ENCODE measurements at regions not wholly inside any gene's neighbourhood (a gene's known extent, or its start where the extent isn't known, plus 50 kb on each side); places are given as distances from the start of the nearest gene placed in this dataset.

- H3K4me3 ChIP-seq (ENCODE audit: low read length, poor library complexity, severe bottlenecking), result no peak overlapping the region
- H3K9me3 ChIP-seq (ENCODE audit: insufficient read depth, low read depth, low read length), result no peaks in the 10 kb centered on the region
- H3K9me2 ChIP-seq (replicated peaks; ENCODE audit: low read depth, low read length), result no peaks in the 10 kb centered on the region
- H3K27me3 ChIP-seq (ENCODE audit: insufficient read depth, low read length, poor library complexity, severe bottlenecking), result no peaks in the 10 kb centered on the region
- H3K4me1 ChIP-seq (ENCODE audit: insufficient read depth, low read length, poor library complexity, severe bottlenecking), result no peaks in the 10 kb centered on the region
- H3F3A ChIP-seq (ENCODE audit: low read depth), result no peaks in the 10 kb centered on the region
- no peak overlapping the region for H2AFZ ChIP-seq (ENCODE audit: low read length)
- TF ChIP-seq EZH2phosphoT487 (IDR thresholded peaks at IDR 0.05; ENCODE audit: borderline replicate concordance) (no peak), CTCF (conservative IDR thresholded peaks at IDR 0.05; ENCODE audit: low read length) (no peak)
- H4K20me1 ChIP-seq (ENCODE audit: insufficient read depth, low read length, poor library complexity, severe bottlenecking), result no peaks in the 10 kb centered on the region
- no peaks in the 10 kb centered on the region for H3K36me3 ChIP-seq (ENCODE audit: insufficient read depth, low read length)
- no peak overlapping the region for H3K9ac ChIP-seq (ENCODE audit: low read depth, low read length, poor library complexity, severe bottlenecking)
- H3K79me2 ChIP-seq (ENCODE audit: insufficient read depth, low read length), result no peaks in the 10 kb centered on the region
- H3K4me2 ChIP-seq (ENCODE audit: low read depth, low read length, poor library complexity, severe bottlenecking), result no peak overlapping the region
Observed at GRCh38 chr16:51884773-51885172, 662.2 kb downstream of the TOX3 start.

GRCh38 chr16:51881731-51882130 is 665.2 kb downstream of the TOX3 start:
- TF ChIP-seq EZH2phosphoT487 (IDR thresholded peaks at IDR 0.05; ENCODE audit: borderline replicate concordance) (no peak), CTCF (conservative IDR thresholded peaks at IDR 0.05; ENCODE audit: low read length) (no peak)
- H3K36me3 ChIP-seq (ENCODE audit: insufficient read depth, low read length), result no peaks in the 10 kb centered on the region
- no peaks in the 10 kb centered on the region for H4K20me1 ChIP-seq (ENCODE audit: insufficient read depth, low read length, poor library complexity, severe bottlenecking)
- no peak overlapping the region for H3K9ac ChIP-seq (ENCODE audit: low read depth, low read length, poor library complexity, severe bottlenecking)
- no peak overlapping the region for H3K4me3 ChIP-seq (ENCODE audit: low read length, poor library complexity, severe bottlenecking)
- H3K79me2 ChIP-seq (ENCODE audit: insufficient read depth, low read length), result no peaks in the 10 kb centered on the region
- H3K9me3 ChIP-seq (ENCODE audit: insufficient read depth, low read depth, low read length), result no peaks in the 10 kb centered on the region
- H3K27me3 ChIP-seq (ENCODE audit: insufficient read depth, low read length, poor library complexity, severe bottlenecking), result no peaks in the 10 kb centered on the region
- no peaks in the 10 kb centered on the region for H3K4me1 ChIP-seq (ENCODE audit: insufficient read depth, low read length, poor library complexity, severe bottlenecking)
- H3K9me2 ChIP-seq (replicated peaks; ENCODE audit: low read depth, low read length), result no peaks in the 10 kb centered on the region
- H2AFZ ChIP-seq (ENCODE audit: low read length), result no peak overlapping the region
- no peak overlapping the region for H3K4me2 ChIP-seq (ENCODE audit: low read depth, low read length, poor library complexity, severe bottlenecking)
- no peaks in the 10 kb centered on the region for H3F3A ChIP-seq (ENCODE audit: low read depth)

- Histone ChIP-seq H3K4me3 (ENCODE audit: low read length, poor library complexity, severe bottlenecking) (no peak overlapping the region), H3K4me1 (ENCODE audit: insufficient read depth, low read length, poor library complexity, severe bottlenecking) (no peaks in the 10 kb centered on the region)
- TF ChIP-seq EZH2phosphoT487 (IDR thresholded peaks at IDR 0.05; ENCODE audit: borderline replicate concordance) (no peak), CTCF (conservative IDR thresholded peaks at IDR 0.05; ENCODE audit: low read length) (no peak)
Observed at GRCh38 chr16:51880776-51881175, 666.2 kb downstream of the TOX3 start.

More at GRCh38 chr16:51880776-51881175, 666.2 kb downstream of the TOX3 start:
- H3K9me2 ChIP-seq (replicated peaks; ENCODE audit: low read depth, low read length), result no peaks in the 10 kb centered on the region
- H3K9me3 ChIP-seq (ENCODE audit: insufficient read depth, low read depth, low read length), result no peaks in the 10 kb centered on the region
- H2AFZ ChIP-seq (ENCODE audit: low read length), result no peak overlapping the region
- H3K9ac ChIP-seq (ENCODE audit: low read depth, low read length, poor library complexity, severe bottlenecking), result no peak overlapping the region
- H3K79me2 ChIP-seq (ENCODE audit: insufficient read depth, low read length), result no peaks in the 10 kb centered on the region
- no peak overlapping the region for H3K4me2 ChIP-seq (ENCODE audit: low read depth, low read length, poor library complexity, severe bottlenecking)
- no peaks in the 10 kb centered on the region for H4K20me1 ChIP-seq (ENCODE audit: insufficient read depth, low read length, poor library complexity, severe bottlenecking)
- H3K36me3 ChIP-seq (ENCODE audit: insufficient read depth, low read length), result no peaks in the 10 kb centered on the region
- no peaks in the 10 kb centered on the region for H3K27me3 ChIP-seq (ENCODE audit: insufficient read depth, low read length, poor library complexity, severe bottlenecking)
- no peaks in the 10 kb centered on the region for H3F3A ChIP-seq (ENCODE audit: low read depth)
